PC-3 (cell line): ENCODE measurements at regions not wholly inside any gene's neighbourhood (a gene's known extent, or its start where the extent isn't known, plus 50 kb on each side); places are given as distances from the start of the nearest gene placed in this dataset.
"Not testable (repeated sequence)": the region's sequence is repeated elsewhere in the genome, so short reads cannot be mapped to it uniquely, and the experiment has no call there.

Experiments used
- ATAC-seq: fragments of 200-7000 bp; cut with Tn5 transposase; 2 replicates; pipeline ENCODE4 v1.9.1; 2020; ENCODE audit warnings: mild to moderate bottlenecking, moderate library complexity
- BruUV-seq: library from RNA; stranded (reverse); fragments of 400-500 nt; replicated peaks from 2 replicates; lab custom pipeline; 2021; lab: Mats Ljungman, UMichigan
- CTCF ChIA-PET: fragments of 300-600 bp; sonication (Branson Sonifier 250); formaldehyde crosslinking; loops from one replicate; lab custom pipeline; 2022; ENCODE audit warnings: antibody characterized with exemption; lab: Charles Lee
- POLR2A ChIA-PET: fragments of 300-600 bp; sonication (Branson Sonifier 250); formaldehyde crosslinking; loops from one replicate; lab custom pipeline; 2022; ENCODE audit warnings: antibody characterized with exemption; ENCODE audit not compliant: unreplicated experiment; lab: Charles Lee
- DNase-seq: peaks from one replicate; pipeline ENCODE4 v3.0.0-alpha.2; 2015
- H2AFZ ChIP-seq: fragments of 300-600 bp; sonication (generic); 2 replicates; pipeline ENCODE4 v1.6.0; 2016; ENCODE audit warnings: antibody characterized with exemption, low read length
- H3F3A ChIP-seq: fragments of 300-600 bp; sonication (generic); one replicate; pipeline ENCODE4 v1.6.0; 2017; ENCODE audit warnings: antibody characterized with exemption, low read length, control low read depth, mild to moderate bottlenecking; ENCODE audit not compliant: unreplicated experiment
- H3K27ac ChIP-seq: fragments of 300-600 bp; sonication (generic); 2 replicates; pipeline ENCODE4 v1.5.1; 2016; ENCODE audit warnings: mild to moderate bottlenecking, low read length
- H3K27me3 ChIP-seq: fragments of 300-600 bp; sonication (generic); 2 replicates; pipeline ENCODE4 v1.6.1; 2016; ENCODE audit warnings: low read length, mixed read lengths
- H3K36me3 ChIP-seq: fragments of 300-600 bp; sonication (generic); 2 replicates; pipeline ENCODE4 v1.6.1; 2016; ENCODE audit warnings: low read depth, mixed run types, low read length, mixed read lengths
- H3K4me1 ChIP-seq: fragments of 300-600 bp; sonication (generic); 2 replicates; pipeline ENCODE4 v1.5.1; 2016; ENCODE audit warnings: low read length; ENCODE audit not compliant: insufficient read depth
- H3K4me2 ChIP-seq: fragments of 300-600 bp; sonication (generic); 2 replicates; pipeline ENCODE4 v1.6.0; 2016; ENCODE audit warnings: low read length
- H3K4me3 ChIP-seq: fragments of 300-600 bp; sonication (generic); 2 replicates; pipeline ENCODE4 v1.5.1; 2016; ENCODE audit warnings: mild to moderate bottlenecking, low read length, mixed read lengths
- H3K79me2 ChIP-seq: fragments of 300-600 bp; sonication (generic); 2 replicates; pipeline ENCODE4 v1.6.1; 2017; ENCODE audit warnings: low read length, mixed read lengths
- H3K9ac ChIP-seq: fragments of 300-600 bp; sonication (generic); 2 replicates; pipeline ENCODE4 v1.6.0; 2016; ENCODE audit warnings: mild to moderate bottlenecking, low read length
- H3K9me2 ChIP-seq: fragments of 300-600 bp; sonication (generic); replicated peaks from 2 replicates; pipeline ENCODE4 v1.6.1; 2016; ENCODE audit warnings: mixed run types, low read length, mixed read lengths
- H3K9me3 ChIP-seq: fragments of 300-600 bp; sonication (generic); 2 replicates; pipeline ENCODE4 v1.6.1; 2016; ENCODE audit warnings: low read length, mixed read lengths
- H4K20me1 ChIP-seq: fragments of 300-600 bp; sonication (generic); 2 replicates; pipeline ENCODE4 v1.6.1; 2016; ENCODE audit warnings: low read length, mixed read lengths
- CTCF ChIP-seq: fragments of 300-600 bp; sonication (generic); conservative IDR thresholded peaks from 2 replicates; pipeline ENCODE4 v1.5.1; 2017; ENCODE audit warnings: antibody characterized with exemption, low read depth, mild to moderate bottlenecking, low read length
- EZH2 ChIP-seq: fragments of 300-600 bp; sonication (generic); IDR thresholded peaks from one replicate; pipeline ENCODE4 v1.6.1; 2017; ENCODE audit warnings: antibody characterized with exemption, mild to moderate bottlenecking, low read length; ENCODE audit not compliant: unreplicated experiment
- EZH2phosphoT487 ChIP-seq: fragments of 300-600 bp; sonication (generic); IDR thresholded peaks from 2 replicates; pipeline ENCODE4 v1.6.1; 2018; ENCODE audit warnings: mild to moderate bottlenecking, antibody characterized with exemption, low read length, borderline replicate concordance
- intact Hi-C: fragments of 100-400 bp; cut with micrococcal nuclease; formaldehyde crosslinking; loops from 2 replicates; pipeline ENCODE4 v1.9.0; 2023

DNA sequence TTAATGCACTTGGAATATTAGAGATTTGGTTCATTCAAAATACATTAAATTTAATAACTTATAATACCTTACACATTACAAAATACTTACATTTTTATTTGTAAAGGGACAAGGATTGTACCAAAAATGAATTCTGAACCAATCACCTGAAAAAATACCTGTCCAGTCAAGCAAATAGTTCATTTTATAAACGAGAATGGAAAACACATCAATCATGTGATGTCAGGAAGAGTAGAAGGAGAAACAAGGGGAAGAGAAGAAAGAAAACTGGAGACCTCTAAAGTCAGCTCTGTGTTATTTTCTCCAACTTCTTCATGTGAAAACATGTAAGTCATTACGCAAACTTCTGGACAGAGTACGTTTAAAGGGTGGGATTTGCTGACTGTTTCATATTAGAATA, 989.0 kb upstream of the NUDT12 start:
- POLR2A ChIA-PET, result no interaction called here
- H3K27ac ChIP-seq, result no peak overlapping the region
- no peaks in the 10 kb centered on the region for H3K9me2 ChIP-seq
- H4K20me1 ChIP-seq, result no peaks in the 10 kb centered on the region
- TF ChIP-seq CTCF, result no peak
- TF ChIP-seq EZH2, result no peak
- no peak for TF ChIP-seq EZH2phosphoT487
- H3K4me1 ChIP-seq, result no peaks in the 10 kb centered on the region
- DNase-seq (no peak), ATAC-seq (no peak)
- intact Hi-C loops, result no loop called here
- H3K4me3 ChIP-seq, result no peak overlapping the region
- H3K9ac ChIP-seq, result no peak overlapping the region
- H3K4me2 ChIP-seq, result no peak overlapping the region
- H3K27me3 ChIP-seq, result no peaks in the 10 kb centered on the region
- H3F3A ChIP-seq, result no peaks in the 10 kb centered on the region
- no peak overlapping the region for H2AFZ ChIP-seq
- BruUV-seq, result no TSS peak
- CTCF ChIA-PET, result no interaction called here
- no peaks in the 10 kb centered on the region for H3K9me3 ChIP-seq
- H3K79me2 ChIP-seq, result no peaks in the 10 kb centered on the region
- no peaks in the 10 kb centered on the region for H3K36me3 ChIP-seq

GRCh38 chr5:104546871-104547270, 984.3 kb upstream of the NUDT12 start:
- H3K4me3 ChIP-seq, H3K79me2 ChIP-seq, H3K9me2 ChIP-seq, H4K20me1 ChIP-seq, DNase-seq, H3K27me3 ChIP-seq, H3K4me2 ChIP-seq, CTCF ChIA-PET, H2AFZ ChIP-seq, ATAC-seq, POLR2A ChIA-PET, H3K4me1 ChIP-seq, H3K9me3 ChIP-seq, BruUV-seq, H3F3A ChIP-seq, H3K36me3 ChIP-seq, H3K9ac ChIP-seq, H3K27ac ChIP-seq, intact Hi-C loops: not testable (repeated sequence)

- no peak for ATAC-seq
- POLR2A ChIA-PET, result interaction anchor here (0.7 kb wide), 1 partner anchor 1726 kb away, joined by 3 read pairs; no protein-coding TSS in a partner anchor
- no peak overlapping the region for H3K4me2 ChIP-seq
- no TSS peak for BruUV-seq
- TF ChIP-seq EZH2phosphoT487 (no peak), EZH2 (no peak), CTCF (no peak)
- CTCF ChIA-PET, result no interaction called here
- no peak for DNase-seq
- H3K9ac ChIP-seq, result no peak overlapping the region
- H3K36me3 ChIP-seq, result no peaks in the 10 kb centered on the region
- no peak overlapping the region for H2AFZ ChIP-seq
- no peaks in the 10 kb centered on the region for H3K27me3 ChIP-seq
- H3K9me3 ChIP-seq, result no peaks in the 10 kb centered on the region
- H3K79me2 ChIP-seq, result no peaks in the 10 kb centered on the region
- H3K9me2 ChIP-seq, result no peaks in the 10 kb centered on the region
- no peaks in the 10 kb centered on the region for H4K20me1 ChIP-seq
- no peaks in the 10 kb centered on the region for H3F3A ChIP-seq
- intact Hi-C loops, result no loop called here
- no peak overlapping the region for H3K4me3 ChIP-seq
- H3K4me1 ChIP-seq, result peaks cover 11% of the 10 kb centered on the region
- no peak overlapping the region for H3K27ac ChIP-seq
Measured at GRCh38 chr5:104541141-104541785, 978.7 kb upstream of the NUDT12 start.
